G401 (cell line): ENCODE measurements at regions not wholly inside any gene's neighbourhood (a gene's known extent, or its start where the extent isn't known, plus 50 kb on each side); places are given as distances from the start of the nearest gene placed in this dataset.
"Not testable (repeated sequence)": the region's sequence is repeated elsewhere in the genome, so short reads cannot be mapped to it uniquely, and the experiment has no call there.

ENCODE experiments used
- DNase-seq: peaks from one replicate; pipeline ENCODE4 v3.0.0-alpha.2; 2015; ENCODE audit warnings: low spot score
- in situ Hi-C: cut with HindIII; loops from 2 replicates; pipeline ENCODE4 v1.10.0; 2016; ENCODE audit warnings: low sequenced_read_pairs, mixed read lengths

DNA sequence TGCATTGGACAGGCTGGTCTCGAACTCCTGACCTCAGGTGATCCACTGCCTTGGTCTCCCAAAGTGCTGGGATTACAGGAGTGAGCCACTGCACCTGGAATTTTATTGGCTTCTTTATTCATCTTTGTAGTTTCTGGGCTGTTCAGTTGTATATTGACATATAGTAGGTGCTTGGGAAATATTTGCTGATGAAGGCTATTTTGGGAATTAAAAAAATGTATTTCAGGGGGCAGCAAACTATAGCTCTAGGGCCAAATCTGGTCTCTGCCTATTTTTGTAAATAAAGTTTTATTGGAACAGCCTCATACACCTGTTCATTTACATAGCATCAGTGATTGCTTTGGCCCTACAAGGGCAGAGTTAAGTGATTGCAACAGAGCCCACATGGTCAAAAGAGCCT lies 363.6 kb downstream of the NPIPA7 start:
- in situ Hi-C loops, DNase-seq: not testable (repeated sequence)

DNA sequence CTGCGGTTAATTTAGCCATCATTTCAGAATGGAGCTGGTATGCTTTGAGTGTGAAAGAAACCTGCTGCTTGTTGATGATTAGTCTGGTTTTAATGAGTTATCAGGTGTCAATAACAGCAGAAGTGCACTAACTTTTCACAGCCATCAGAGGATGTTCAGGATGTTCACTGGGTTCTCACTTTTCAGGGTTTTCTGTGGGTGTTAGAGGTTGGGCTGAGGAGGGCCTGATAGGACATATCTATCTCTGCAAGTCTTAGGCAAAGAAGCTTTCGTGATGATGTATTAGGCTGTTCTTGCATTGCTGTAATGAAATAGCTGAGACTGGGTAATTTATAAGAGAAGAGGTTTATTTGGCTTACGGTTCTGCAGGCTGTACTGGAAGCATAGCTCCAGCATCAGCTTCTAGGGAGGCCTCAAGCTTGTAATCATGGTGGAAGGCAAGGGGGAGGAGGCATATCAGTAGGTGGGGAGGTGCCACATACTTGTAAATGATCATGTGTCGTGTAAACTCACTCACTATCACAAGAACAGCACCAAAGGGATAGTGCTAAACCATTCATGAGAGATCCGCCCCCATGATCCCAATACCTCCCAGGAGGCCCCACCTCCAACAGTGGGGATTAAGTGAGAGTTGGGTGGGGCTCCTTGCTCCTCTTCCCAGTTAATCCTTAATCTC lies 376.2 kb downstream of the NPIPA7 start:
- DNase-seq, in situ Hi-C loops: not testable (repeated sequence)

DNA sequence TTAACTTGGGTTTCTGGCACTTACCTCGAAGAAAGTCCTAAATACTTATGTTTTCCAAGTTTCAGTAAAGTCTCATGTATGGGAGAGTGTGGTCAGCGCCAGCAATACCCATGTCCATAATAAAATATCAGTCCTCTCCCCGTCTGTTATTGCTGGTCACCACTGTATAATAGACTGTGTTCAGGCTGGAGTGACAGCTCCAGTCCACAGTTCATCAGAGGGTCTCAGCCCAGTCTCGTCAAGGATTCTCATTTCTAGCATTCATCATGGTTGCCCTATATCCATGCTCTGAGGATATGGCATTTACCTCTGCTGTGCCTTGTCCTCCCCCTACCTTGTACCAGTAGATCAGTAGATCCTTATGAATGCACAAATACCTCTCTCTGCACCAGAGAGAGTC lies 384.5 kb downstream of the NPIPA7 start:
- DNase-seq, result no peak
- in situ Hi-C loops, result no loop called here

DNA sequence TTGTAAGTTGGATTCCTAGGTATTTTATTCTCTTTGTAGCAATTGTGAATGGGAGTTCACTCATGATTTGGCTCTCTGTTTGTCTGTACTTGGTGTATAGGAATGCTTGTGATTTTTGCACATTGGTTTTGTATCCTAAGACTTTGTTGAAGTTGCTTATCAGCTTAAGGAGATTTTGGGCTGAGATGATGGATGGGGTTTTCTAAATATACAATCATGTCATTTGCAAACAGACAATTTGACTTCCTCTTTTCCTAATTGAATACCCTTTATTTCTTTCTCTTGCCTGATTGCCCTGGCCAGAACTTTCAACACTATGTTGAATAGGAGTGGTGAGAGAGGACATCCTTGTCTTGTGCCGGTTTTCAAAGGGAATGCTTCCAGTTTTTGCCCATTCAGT lies 391.8 kb downstream of the NPIPA7 start:
- DNase-seq, in situ Hi-C loops: not testable (repeated sequence)

DNA sequence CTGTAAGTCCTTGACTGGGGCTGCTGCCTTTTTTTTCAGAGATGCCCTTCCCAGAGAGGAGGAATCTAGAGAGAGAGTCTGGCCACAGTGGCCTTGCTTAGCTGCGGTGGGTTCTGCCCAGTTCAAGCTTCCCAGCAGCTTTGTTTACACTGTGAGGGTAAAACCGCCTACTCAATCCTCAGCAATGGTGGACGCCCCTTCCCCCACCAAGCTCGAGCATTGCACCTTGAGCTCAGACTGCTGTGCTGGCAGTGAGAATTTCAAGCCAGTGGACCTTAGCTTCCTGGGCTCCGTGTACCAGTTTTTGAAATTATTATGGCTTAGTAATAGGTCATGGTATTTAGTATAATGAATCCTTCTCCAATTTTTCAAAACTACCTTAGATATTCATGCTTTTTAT lies 395.4 kb downstream of the NPIPA7 start:
- DNase-seq, result no peak
- in situ Hi-C loops, result no loop called here

DNA sequence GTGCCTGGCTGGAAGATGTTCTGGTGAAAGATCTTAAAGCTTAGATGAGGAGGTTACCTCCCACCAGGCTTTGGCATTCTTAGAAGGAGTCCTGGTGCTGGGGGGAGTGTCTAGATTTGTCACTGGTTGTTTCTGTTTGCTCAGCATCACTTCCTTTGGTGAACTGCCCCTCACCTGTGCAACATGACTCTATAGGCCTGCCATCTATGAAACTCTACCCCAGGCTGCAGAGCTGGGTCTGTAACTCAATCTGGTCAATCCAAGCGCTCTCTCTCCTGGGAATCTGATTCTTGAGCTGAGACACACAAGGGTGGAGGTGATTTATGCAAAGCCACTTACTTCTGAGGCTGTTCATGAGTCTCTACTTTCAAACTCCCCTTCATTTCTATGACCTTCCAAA lies 399.4 kb downstream of the NPIPA7 start:
- in situ Hi-C loops, result no loop called here
- no peak for DNase-seq

DNA sequence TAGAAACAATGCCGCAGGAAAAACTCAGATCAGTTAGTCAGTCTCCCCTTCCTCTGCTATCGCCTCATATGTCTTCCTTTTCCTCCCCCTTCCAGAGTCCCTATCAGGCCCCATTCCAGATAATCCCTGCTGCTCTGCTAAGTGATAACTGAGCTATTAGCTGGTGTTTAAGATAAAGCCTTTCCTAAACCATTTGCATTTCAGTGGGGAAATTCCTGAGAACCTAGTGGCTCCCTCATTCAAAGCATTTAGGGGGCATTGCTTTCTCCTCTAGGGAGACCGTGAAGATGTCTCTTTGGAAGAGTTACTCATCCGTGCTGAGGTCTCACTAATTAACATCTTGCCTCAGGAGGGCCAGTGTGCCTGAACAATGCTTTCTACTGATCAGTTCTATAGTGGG lies 401.6 kb downstream of the NPIPA7 start:
- in situ Hi-C loops, result no loop called here

DNA sequence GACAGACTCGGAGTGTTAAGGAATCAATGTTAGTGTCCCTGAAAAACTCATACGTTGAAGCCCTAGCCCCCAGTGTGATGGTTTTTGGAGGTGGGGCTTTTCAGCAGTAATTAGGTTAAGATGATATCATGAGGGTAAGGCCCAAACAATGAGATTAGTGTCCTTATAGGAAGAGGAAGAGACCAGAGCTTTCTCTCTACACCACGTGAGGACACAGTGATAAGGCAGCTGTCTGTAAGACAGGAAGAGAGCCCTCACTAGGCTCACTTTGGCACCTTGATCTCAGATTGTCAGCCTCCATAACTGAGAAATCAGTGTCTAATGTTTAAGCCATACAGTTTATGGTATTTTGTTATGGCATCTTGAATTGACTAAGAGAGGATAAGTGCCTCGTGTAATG lies 403.2 kb downstream of the NPIPA7 start:
- no peak for DNase-seq
- in situ Hi-C loops, result no loop called here

More for the DNA sequence above, 401.6 kb downstream of the NPIPA7 start:
- DNase-seq, result no peak

DNA sequence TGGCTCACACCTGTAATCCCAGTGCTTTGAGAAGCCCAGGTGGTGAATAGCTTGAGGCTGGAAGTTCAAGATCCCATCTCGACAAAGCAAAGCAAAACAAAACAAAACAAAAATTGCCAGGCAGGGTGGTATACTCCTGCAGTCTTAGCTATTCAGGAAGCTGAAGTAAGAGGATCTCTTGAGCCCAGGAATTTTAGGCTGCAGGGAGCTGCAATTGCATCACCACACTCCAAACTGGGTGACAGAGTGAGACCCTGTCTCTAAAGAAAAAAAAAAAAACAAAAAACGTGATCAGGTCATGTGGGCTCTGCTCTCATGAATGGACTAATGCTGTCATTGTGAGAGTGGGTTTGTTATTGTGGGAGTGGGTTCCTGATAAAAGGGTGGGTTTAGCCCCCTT lies 409.1 kb downstream of the NPIPA7 start:
- in situ Hi-C loops, result no loop called here
- DNase-seq, result no peak

DNA sequence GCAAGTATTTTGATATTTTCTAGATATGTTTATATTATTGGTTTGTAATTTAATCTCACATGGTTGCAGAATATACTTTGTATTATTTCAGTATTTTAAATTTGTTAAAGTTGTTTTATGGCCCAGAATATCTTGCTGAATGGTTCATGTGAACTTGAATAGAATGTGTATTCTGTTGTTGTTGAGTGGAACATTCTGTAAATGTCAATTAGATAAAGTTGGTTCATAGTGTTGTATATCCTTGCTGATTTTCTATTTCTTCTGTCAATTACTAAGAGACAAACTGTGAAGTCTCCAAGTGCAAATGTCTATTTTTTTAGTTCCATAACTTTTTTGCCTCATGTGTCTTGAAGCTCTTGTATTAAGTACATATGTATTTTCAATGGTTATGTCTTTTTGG lies 411.7 kb downstream of the NPIPA7 start:
- in situ Hi-C loops, result no loop called here
- no peak for DNase-seq

DNA sequence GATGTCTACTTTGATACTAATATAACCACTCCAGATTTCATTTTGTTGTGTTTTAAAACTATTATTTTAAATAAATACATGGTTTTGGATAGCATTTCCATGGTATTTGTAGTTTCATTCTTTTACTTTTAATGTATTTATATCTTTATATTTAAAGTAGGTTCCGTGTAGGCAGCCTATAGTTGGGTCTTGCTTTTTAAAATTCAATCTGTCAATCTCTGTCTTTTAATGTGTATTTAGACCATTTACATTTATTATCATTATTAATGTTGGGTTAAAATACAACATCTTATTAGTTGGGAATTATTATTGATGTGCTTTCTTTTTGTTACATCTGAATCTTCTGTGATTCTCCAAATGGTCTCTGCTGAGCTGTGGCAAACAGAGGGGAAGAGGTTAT lies 412.1 kb downstream of the NPIPA7 start:
- DNase-seq, result no peak
- in situ Hi-C loops, result no loop called here

DNA sequence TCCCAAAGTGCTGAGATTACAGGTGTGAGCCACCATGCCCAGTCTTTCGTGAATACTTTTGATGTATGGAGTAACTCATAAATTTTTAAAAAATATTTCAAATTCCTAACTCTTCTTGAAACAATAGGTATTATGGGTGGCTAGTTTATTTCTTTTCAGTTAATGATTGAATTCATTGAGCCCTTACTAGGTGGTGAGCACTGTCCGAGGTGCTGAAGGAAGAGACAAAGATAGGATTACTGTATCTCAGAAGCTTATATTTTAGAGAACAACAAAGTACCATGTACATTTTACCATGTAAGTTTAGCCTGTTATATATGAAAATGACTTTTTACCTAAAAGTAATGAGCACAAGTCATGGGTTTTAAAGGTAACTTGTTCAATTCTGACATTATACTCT lies 418.3 kb downstream of the NPIPA7 start:
- in situ Hi-C loops, result no loop called here
- no peak for DNase-seq

DNA sequence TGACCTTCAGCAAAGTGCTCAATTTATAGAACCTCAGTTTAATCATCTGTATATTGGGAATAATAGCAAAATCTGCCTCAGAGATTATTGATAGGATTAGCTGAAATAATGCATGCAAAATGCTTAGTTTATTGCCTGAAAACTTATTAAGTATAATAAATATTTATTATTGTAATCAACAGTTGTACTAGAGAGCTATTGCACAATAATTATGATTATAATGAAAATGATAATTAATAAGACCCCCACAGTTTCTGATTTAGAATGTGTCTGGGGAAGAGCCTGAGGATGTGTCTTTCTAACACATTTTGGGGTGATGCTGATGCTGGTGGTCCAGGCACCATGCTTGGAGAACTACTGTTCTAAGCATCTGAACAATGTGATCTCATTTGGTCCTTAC lies 419.6 kb downstream of the NPIPA7 start:
- in situ Hi-C loops, result no loop called here
- DNase-seq, result no peak

DNA sequence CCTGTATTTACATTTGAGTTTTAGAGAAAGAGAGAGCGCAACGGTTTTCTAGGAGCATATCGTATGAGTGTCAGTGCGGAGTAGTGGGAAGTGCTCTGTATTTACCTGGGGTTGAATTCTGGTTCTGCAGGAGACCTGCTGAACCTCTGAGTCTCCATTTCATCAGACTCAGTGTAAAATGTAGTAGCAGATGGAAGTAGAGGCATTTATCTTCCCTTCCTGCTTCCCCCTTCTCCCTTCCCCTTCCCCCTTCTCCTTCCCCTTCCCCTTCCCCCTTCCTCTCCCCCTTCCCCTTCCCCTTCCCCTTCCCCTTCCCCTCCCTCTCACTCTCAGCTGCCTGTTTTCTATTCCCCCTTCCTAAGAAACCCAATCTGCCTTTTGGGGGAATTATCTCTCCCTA lies 426.9 kb downstream of the NPIPA7 start:
- no peak for DNase-seq
- in situ Hi-C loops, result no loop called here

DNA sequence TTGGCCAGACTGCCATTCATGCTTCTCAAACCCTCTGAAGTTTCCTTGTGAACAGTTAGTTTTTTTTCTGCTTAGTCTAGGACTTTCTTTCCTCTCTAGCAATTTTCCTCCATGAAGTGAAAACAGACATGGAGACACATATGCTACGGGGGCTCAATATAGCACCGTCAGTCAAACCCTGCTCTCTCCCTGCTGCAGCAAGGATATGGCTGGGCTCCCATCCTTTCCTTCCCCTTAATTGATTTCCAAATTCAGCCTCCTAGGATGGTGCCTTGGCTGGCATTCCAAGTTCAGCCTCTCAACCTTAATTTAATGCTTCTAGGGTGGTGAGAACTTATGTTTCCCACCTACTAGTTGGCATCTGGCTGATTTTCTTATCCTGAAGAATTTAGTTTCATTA lies 436.7 kb downstream of the NPIPA7 start:
- no peak for DNase-seq
- in situ Hi-C loops, result no loop called here

DNA sequence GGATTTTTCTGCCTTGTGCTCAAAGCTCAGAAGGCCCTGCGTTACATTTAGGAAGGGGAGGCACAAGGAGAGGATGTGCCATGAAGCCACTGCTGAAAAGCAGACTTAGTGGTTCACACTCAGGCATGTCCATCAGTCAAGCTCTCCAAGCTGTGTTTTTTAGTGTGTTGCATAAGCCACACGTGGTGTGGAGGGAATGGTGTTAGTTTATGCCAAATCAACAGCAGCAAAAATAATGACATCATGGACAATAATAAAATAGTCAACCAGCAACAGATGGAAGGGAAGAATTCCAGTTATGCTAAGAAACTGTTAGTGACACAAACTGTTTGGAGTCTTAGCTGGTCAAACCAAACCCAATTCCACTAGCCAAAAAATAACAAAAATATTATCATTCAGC lies 438.3 kb downstream of the NPIPA7 start:
- no peak for DNase-seq
- in situ Hi-C loops, result no loop called here

DNA sequence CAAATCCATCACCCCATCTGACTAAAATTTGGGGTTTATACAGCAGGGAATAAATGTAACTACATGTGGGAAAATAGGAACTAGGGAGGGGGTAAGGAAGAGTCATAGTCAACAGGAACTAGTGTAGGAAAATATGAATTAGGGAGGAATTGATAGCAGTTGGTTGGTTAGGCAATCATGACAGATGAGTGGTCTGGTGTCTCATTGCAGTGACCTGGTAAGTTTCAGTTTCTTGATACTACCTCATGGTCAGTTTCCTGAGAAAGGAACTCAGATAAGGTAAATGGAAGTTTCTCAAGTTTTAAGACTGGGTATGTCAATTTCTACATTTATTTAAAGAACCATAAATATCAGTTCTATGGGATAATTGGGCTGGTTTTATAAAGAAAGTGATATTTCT lies 442.3 kb downstream of the NPIPA7 start:
- in situ Hi-C loops, result no loop called here
- no peak for DNase-seq

DNA sequence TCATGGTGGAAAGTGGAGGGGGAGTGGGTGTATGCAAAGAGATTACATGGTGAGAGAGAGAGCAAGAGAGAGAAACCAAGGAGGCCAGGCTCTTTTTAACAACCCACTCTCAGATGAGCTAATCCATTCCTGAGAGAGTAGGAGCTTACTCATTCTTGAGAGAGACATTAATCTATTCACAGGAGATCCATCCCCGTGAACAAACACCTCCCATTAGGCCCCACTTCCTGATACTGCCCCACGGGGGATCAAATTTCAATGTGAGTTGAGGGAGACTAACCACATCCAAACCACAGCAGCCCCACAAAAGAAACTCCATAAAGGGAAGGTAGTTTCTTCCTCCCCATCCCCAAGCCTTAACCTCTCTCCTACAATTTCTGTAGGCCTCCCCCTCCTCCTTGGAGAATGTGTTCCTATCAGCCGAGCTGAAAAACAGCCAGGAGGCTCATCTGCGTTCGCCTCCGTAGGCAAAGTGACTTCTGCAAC lies 450.0 kb downstream of the NPIPA7 start:
- DNase-seq, result no peak
- in situ Hi-C loops, result no loop called here

DNA sequence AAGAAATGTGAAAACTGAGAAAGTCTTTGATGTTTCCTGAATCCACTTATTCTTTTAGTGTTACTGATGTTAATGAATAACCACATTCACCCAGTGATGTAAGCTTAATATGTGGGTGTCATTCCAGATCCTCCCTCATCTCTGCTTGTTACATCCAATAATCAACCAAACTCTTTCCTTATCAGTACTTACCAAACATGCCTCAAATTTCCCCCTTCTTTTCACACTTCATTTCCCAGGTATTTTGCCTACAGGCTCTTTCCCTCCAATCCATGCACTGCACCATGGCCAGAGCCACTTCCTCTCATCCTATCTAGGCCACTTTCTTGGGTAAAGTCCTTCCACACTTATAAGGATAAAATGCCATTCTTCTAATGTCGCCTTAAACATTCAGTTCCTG lies 451.5 kb downstream of the NPIPA7 start:
- no peak for DNase-seq
- in situ Hi-C loops, result no loop called here

DNA sequence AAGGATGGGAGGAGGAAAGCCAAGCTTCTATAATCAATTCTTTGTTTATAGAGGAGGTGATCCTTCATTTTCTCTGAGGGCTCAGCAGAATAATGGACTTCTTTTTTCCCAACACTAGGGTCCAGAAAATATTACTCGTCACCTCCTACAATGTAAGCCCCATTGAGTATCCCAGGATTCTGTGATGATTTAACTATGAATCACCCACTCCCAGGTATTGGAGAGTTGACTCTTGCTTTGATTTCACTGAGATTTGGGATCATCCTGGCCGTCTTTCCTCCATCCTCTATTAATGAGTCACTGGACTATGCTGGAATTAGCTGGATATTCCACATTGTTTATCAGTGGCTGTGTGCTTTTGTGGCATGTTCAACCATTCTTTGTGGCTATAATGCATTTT lies 452.0 kb downstream of the NPIPA7 start:
- in situ Hi-C loops, result no loop called here
- no peak for DNase-seq

DNA sequence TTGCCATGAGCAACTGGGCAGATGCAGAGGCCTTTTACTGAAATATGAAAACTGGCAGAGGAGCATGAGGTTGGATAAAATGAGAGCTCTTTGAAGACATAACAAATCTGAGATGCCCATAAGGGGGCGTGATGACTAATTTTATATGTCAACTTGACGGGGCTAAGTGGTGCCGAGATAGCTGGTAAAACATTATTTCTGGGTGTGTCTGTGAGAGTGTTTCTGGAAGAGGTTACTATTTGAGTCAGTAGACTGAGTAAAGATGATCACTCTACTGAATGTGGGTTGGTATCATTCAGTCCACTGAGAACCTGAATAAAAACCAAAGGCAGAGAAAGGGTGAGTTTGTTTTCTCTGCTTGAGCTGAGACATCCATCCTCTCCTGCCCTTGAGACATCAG lies 454.2 kb downstream of the NPIPA7 start:
- DNase-seq, result no peak
- in situ Hi-C loops, result no loop called here

DNA sequence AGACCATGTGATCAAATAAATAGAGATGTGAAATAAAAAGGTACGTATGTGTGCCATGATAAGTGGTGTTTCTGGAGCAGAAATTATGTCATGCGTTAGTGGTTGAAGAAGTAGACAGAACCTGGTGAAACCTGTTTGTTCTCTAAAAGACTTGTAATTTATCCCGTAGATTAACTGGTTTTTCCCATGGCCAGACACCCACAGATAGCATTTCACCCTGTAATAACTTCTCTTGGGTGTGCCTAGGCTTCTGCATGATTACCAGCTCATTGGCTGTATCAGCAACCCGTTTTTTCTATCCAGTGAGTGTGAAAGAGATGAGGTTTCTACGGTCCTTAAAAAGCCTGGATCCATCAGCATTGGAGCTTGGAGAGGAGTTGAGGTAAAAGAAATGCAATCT lies 471.3 kb downstream of the NPIPA7 start:
- in situ Hi-C loops, result no loop called here
- no peak for DNase-seq
